SIG-M5 treated with dmso at 0.1 percent for 504 hours (cell line): ENCODE measurements at regions not wholly inside any gene's neighbourhood (a gene's known extent, or its start where the extent isn't known, plus 50 kb on each side); places are given as distances from the start of the nearest gene placed in this dataset.
"Not testable (repeated sequence)": the region's sequence is repeated elsewhere in the genome, so short reads cannot be mapped to it uniquely, and the experiment has no call there.

Experiments
- DNase-seq: peaks from one replicate; lab custom pipeline; 2025; ENCODE audit not compliant: unreplicated experiment; lab: John Stamatoyannopoulos, UW

DNA sequence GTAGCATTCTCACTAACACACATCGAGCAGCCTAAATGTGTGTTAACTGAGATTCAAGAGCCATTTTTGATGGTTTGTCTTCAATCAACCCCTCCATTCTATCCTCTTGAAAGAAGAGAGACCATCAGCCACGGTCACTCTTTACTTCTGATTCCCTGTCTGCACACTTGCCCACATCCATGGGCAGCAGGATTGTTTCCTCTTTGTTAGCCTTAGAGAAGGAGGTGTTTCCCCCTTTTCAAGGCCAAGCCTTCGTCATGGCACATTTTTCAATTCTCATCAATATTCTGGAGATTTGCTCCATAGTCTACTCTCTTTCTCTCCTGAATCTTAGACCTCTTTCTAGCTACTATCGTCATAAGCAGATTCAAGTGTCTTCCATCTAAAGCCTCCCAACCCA is 522.4 kb upstream of the NAALADL2 start:
- no peak for DNase-seq

- peak; percentile 80 for DNase-seq
Measured at GRCh38 chr3:174337227-174337626, 521.9 kb upstream of the NAALADL2 start.

DNA sequence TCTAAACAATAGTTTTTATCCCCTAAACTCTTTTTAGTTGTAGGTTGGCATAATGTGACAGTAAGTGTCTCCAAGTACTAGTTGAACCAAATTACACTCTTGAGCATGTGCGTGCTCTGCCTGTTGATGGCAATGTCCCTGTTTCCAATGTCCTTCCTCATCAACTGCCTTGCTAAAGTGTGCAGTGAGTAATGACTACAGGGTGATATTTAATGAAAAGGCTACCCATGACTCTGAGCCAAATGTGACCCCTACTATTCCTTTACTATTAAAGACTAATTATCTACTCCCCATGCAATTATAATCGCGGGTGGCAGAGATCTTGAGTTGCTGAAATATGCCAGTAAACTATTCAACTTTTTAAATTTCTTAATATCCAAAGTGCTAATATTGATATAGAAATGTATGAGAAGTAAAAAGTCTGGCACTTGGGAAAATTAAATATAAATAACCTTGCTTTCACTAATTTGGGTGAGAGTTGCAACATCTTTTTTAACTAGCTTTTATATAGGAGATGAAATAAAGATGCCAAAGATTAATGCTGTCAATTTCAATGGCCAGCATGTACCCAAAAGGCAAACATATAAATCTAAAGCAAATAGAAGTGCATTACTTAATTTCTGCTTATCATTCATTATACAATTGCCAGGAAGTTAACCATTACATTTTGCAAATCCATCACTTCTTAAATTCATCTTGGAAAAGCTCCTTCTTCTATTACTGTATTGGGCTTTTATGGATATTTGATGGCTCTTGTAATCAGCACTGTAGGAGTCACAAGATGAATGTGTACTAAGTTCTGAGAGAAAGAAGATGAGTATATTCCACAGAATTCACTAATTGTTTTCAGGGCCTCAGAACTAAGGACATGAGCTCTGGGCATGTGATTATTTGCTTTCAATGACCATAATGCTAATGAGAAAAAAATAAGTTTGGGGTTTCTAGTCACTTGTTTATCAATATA is 518.2 kb upstream of the NAALADL2 start:
- DNase-seq: no peak

GRCh38 chr3:174342171-174342570 is 517.0 kb upstream of the NAALADL2 start:
- DNase-seq: no peak

DNA sequence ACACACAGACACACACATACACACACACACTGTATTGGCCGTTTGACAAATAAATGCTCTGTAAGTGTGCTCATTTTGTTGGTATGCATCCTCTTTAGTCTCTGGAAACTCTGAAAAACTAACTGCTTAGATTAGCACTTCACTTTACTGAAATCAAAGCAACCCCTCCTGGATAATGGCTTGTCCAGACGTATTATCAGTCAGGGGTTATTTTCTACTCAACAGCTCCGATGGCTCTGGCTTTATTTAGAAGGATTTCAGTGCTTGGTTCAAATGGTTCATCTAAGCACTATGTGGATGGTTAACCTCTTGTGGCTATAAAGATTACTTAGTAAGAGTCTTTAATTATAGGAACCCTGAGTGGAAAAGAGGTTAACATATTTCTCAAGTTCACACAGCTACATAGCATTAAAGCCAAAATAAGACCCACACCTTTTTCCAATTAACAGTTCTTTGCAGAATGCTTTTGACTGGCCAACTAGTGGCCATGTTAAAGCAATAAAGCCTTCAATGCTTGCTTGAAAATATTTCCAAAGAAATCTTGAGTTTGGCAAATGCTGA is 516.1 kb upstream of the NAALADL2 start:
- DNase-seq: no peak

DNA sequence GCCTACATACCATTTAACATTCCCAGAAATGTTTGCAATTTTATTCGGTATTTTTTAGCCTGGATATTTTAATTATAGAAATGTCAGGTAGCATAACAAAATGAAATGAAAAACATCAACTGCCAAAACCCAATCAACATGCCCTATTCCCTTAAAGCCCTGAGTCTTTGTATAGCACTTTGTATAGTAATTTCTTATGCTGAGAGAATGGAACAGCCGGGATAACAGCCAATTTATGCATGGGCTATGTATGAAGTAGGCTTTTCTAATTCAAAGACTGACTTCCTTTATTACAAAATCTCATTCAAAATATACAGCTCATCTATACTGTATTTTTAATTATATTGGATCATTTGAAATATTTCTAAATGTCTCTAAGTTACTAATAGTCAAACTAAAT is 513.0 kb upstream of the NAALADL2 start:
- no peak for DNase-seq

- no peak for DNase-seq
Measured at GRCh38 chr3:174346571-174346970, 512.6 kb upstream of the NAALADL2 start.

DNA sequence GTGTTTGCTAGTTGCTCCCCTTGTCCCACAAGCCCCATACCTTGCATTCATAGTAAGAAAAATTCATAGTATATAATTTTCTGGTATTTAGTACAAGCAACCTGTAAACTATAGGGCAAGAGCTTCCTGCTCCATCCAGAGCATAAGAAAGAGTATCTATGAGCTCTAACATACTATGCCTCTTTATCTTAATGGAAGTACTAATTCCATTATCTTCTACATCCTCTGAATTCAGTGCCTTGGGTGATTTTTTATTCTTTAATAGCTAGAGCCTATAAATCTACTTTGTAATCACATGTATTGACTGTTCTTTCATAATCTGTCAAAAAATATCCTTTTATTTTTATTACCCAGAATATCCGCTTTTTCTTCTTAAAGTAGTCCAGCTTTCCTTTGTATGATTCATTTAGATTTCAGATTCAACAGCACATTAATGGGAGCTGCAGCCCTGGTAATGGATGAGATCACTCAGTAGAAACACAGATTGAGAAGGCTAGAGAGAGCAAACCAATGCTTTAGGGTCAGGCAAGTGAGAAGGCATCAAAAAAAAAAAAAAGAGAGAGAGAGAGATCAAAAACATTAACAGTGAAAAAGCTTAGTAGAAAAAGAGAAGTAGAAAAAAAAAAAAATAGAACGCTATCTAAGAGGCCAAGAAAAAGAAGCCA is 511.5 kb upstream of the NAALADL2 start:
- no peak for DNase-seq

- DNase-seq: no peak
Measured at GRCh38 chr3:174352227-174352626, 506.9 kb upstream of the NAALADL2 start.

GRCh38 chr3:174355505-174355904 is 503.6 kb upstream of the NAALADL2 start:
- peak; percentile 51 for DNase-seq

DNA sequence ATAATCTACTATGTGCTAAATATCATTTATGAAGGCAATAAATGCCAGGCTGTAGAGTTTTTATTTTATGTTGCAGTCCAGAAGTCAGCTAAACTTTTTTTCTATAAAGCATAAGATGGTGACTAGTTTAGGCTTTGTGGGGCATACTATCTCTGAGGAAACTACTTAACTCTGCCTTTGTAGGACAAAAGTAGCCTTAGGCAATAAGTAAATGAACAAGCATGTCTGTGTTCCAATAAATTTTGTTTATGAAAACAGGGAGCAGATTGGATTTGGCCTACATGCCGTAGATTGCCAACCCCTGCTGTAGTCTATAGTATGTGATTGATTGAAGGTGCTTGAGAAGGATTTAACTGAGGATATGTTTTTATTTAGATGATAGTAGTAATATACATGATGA is 502.5 kb upstream of the NAALADL2 start:
- DNase-seq: no peak

DNA sequence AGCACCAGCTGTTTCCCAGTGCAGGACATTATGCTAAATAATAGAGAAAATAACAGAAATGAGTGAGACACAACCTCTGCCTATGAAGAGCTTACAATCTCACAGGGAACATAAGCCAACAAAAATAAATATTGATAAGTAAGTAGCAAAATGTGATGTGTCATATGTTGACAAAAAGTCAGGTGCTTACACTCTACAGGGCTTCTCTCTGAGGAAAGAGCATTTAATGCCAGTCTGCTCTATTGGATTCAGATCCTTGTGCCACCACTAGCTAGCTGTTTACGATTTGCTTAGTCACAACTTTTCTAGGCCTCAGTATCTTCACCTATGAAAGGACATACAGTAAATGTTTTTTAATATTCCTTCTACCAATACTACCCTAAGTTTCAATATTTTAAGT is 500.9 kb upstream of the NAALADL2 start:
- no peak for DNase-seq

GRCh38 chr3:174362556-174362955 is 496.6 kb upstream of the NAALADL2 start:
- DNase-seq: no peak

DNA sequence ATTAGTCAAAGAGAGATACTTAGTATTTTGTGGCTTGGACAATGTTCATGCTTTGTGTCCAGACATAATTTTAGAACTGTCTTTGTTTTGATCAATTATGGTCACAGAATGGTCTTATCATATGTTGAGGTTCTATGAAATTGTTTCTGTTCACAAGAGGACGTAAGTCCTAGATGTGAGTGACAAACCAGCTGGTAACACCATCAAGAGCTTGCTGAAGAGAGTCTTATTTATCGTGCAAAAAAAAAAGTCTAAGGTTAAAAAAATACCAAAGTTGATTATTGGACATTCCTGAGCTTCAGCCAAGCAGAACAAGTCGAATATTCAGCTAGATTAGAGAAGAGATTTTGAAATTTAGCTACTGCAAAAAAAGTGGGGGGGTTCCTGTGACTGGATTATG is 495.9 kb upstream of the NAALADL2 start:
- DNase-seq: no peak

DNA sequence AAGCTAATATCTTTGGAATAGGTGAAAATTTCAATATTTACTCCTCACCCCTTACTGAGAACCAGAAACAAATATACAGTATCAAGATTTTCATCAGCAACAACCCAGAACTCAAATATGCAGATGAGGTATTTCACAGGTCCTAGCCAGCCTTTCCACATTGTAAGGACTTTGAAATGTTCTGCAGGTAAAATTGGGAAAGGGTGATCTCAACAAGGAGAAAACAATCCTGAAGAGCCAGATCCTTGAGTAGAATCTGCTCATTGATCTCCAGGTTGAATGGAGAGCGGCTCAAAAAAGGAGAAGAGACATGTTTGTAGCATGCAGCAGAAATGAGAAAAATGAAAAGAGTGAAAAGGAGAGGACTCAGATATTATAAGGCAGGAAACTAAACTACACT is 493.3 kb upstream of the NAALADL2 start:
- DNase-seq: no peak

GRCh38 chr3:174366904-174367303 is 492.2 kb upstream of the NAALADL2 start:
- not testable (repeated sequence) for DNase-seq

GRCh38 chr3:174376346-174376745 is 482.8 kb upstream of the NAALADL2 start:
- DNase-seq: no peak

GRCh38 chr3:174377096-174377495 is 482.0 kb upstream of the NAALADL2 start:
- DNase-seq: no peak

DNA sequence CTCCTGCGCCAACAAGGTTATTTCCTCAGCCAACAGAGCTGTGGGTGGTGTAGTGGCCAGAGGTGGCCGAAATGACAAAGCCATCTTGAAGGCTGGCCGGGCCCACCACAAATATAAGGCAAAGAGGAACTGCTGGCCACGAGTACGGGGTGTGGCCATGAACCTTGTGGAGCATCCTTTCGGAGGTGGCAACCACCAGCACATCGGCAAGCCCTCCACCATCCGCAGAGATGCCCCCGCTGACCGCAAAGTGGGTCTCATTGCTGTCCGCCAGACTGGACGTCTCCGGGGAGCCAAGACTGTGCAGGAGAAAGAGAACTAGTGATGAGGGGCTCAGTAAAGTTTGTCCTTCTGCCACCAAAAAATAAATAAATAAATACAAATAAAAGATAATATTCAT is 481.4 kb upstream of the NAALADL2 start:
- DNase-seq: no peak

GRCh38 chr3:174382878-174383277 is 476.3 kb upstream of the NAALADL2 start:
- DNase-seq: no peak

- DNase-seq: no peak
Measured at GRCh38 chr3:174387736-174388135, 471.4 kb upstream of the NAALADL2 start.

GRCh38 chr3:174397848-174398247 is 461.3 kb upstream of the NAALADL2 start:
- DNase-seq: no peak
